HAP-1 (cell line): ENCODE measurements at regions not wholly inside any gene's neighbourhood (a gene's known extent, or its start where the extent isn't known, plus 50 kb on each side); places are given as distances from the start of the nearest gene placed in this dataset.
"Not testable (repeated sequence)": the region's sequence is repeated elsewhere in the genome, so short reads cannot be mapped to it uniquely, and the experiment has no call there.

Source experiments
- DNase-seq, 2 experiments: peaks; one replicate each; pipeline ENCODE4 v3.0.0-alpha.2; 2016 to 2020; ENCODE audit warnings: low spot score in 2 of 2
- H3K27me3 ChIP-seq: fragments of 250-450 bp; sonication (Bioruptor Pico); 2 replicates; pipeline ENCODE4 v1.5.1; 2020; ENCODE audit warnings: low read depth, mild to moderate bottlenecking, moderate library complexity
- H3K36me3 ChIP-seq: fragments of 250-450 bp; sonication (Bioruptor Pico); replicated peaks from 2 replicates; pipeline ENCODE4 v1.5.1; 2020; ENCODE audit warnings: mild to moderate bottlenecking
- H3K4me1 ChIP-seq: fragments of 250-450 bp; sonication (Bioruptor Pico); 2 replicates; pipeline ENCODE4 v1.5.1; 2020; ENCODE audit warnings: mild to moderate bottlenecking
- H3K4me3 ChIP-seq: fragments of 250-450 bp; sonication (Bioruptor Pico); 2 replicates; pipeline ENCODE4 v1.5.1; 2020; ENCODE audit warnings: mild to moderate bottlenecking, moderate library complexity
- H3K9me3 ChIP-seq: fragments of 250-450 bp; sonication (Bioruptor Pico); 2 replicates; pipeline ENCODE4 v1.5.1; 2020; ENCODE audit warnings: mild to moderate bottlenecking, moderate library complexity
- in situ Hi-C: fragments of 300-500 bp; cut with MboI; formaldehyde crosslinking; loops from 3 replicates; pipeline ENCODE4 v1.14.3; 2020; ENCODE audit warnings: low sequenced_read_pairs, inconsistent platforms, mixed read lengths

- in situ Hi-C loops = no loop called here
- Histone ChIP-seq H3K9me3 (no peaks in the 10 kb centered on the region), H3K27me3 (no peaks in the 10 kb centered on the region), H3K4me3 (no peak overlapping the region), H3K4me1 (no peaks in the 10 kb centered on the region), H3K36me3 (no peaks in the 10 kb centered on the region)
- no peak for DNase-seq
Observed at GRCh38 chr7:15143936-15144335, 241.4 kb upstream of the DGKB start.

GRCh38 chr7:15143121-15143520 is 240.6 kb upstream of the DGKB start:
- no peak for DNase-seq
- H3K4me3 ChIP-seq = no peak overlapping the region
- no peaks in the 10 kb centered on the region for H3K9me3 ChIP-seq
- H3K27me3 ChIP-seq = no peaks in the 10 kb centered on the region
- in situ Hi-C loops = no loop called here
- H3K36me3 ChIP-seq = no peaks in the 10 kb centered on the region
- no peaks in the 10 kb centered on the region for H3K4me1 ChIP-seq

- DNase-seq = no peak
- in situ Hi-C loops = no loop called here
Observed at GRCh38 chr7:15140431-15140830, 237.9 kb upstream of the DGKB start.

GRCh38 chr7:15131661-15132060 is 229.1 kb upstream of the DGKB start:
- in situ Hi-C loops = no loop called here
- no peaks in the 10 kb centered on the region for H3K27me3 ChIP-seq

More at GRCh38 chr7:15140431-15140830, 237.9 kb upstream of the DGKB start:
- H3K4me3 ChIP-seq = no peak overlapping the region
- H3K4me1 ChIP-seq = no peaks in the 10 kb centered on the region
- no peaks in the 10 kb centered on the region for H3K9me3 ChIP-seq
- H3K36me3 ChIP-seq = no peaks in the 10 kb centered on the region
- no peaks in the 10 kb centered on the region for H3K27me3 ChIP-seq

GRCh38 chr7:15130666-15131541 is 228.4 kb upstream of the DGKB start:
- Histone ChIP-seq H3K36me3 (no peaks in the 10 kb centered on the region), H3K9me3 (no peaks in the 10 kb centered on the region), H3K27me3 (no peaks in the 10 kb centered on the region), H3K4me3 (no peak overlapping the region), H3K4me1 (no peaks in the 10 kb centered on the region)
- in situ Hi-C loops = no loop called here
- no peak for DNase-seq

More at GRCh38 chr7:15131661-15132060, 229.1 kb upstream of the DGKB start:
- no peaks in the 10 kb centered on the region for H3K4me1 ChIP-seq
- no peak overlapping the region for H3K4me3 ChIP-seq
- no peaks in the 10 kb centered on the region for H3K36me3 ChIP-seq
- H3K9me3 ChIP-seq = no peaks in the 10 kb centered on the region
- DNase-seq = no peak

GRCh38 chr7:15128716-15129115 is 226.2 kb upstream of the DGKB start:
- no peaks in the 10 kb centered on the region for H3K27me3 ChIP-seq
- H3K4me3 ChIP-seq = no peak overlapping the region
- H3K4me1 ChIP-seq = no peaks in the 10 kb centered on the region
- no peaks in the 10 kb centered on the region for H3K9me3 ChIP-seq
- in situ Hi-C loops = no loop called here
- H3K36me3 ChIP-seq = no peaks in the 10 kb centered on the region
- DNase-seq = no peak

GRCh38 chr7:15126653-15127052 is 224.1 kb upstream of the DGKB start:
- H3K36me3 ChIP-seq, in situ Hi-C loops, DNase-seq, H3K9me3 ChIP-seq, H3K4me1 ChIP-seq, H3K4me3 ChIP-seq, H3K27me3 ChIP-seq: not testable (repeated sequence)

- no peak overlapping the region for H3K4me3 ChIP-seq
Observed at GRCh38 chr7:15123901-15124300, 221.3 kb upstream of the DGKB start.

GRCh38 chr7:15113752-15114151 is 211.2 kb upstream of the DGKB start:
- no peak for DNase-seq
- H3K9me3 ChIP-seq = no peaks in the 10 kb centered on the region
- in situ Hi-C loops = no loop called here
- H3K27me3 ChIP-seq = no peaks in the 10 kb centered on the region
- no peak overlapping the region for H3K4me3 ChIP-seq
- no peaks in the 10 kb centered on the region for H3K4me1 ChIP-seq
- H3K36me3 ChIP-seq = no peaks in the 10 kb centered on the region

More at GRCh38 chr7:15123901-15124300, 221.3 kb upstream of the DGKB start:
- no peaks in the 10 kb centered on the region for H3K9me3 ChIP-seq
- in situ Hi-C loops = no loop called here
- DNase-seq = no peak
- no peaks in the 10 kb centered on the region for H3K36me3 ChIP-seq
- H3K4me1 ChIP-seq = no peaks in the 10 kb centered on the region
- no peaks in the 10 kb centered on the region for H3K27me3 ChIP-seq

- H3K27me3 ChIP-seq = no peaks in the 10 kb centered on the region
- no peaks in the 10 kb centered on the region for H3K9me3 ChIP-seq
- no peaks in the 10 kb centered on the region for H3K36me3 ChIP-seq
- no peak overlapping the region for H3K4me3 ChIP-seq
- in situ Hi-C loops = no loop called here
- no peaks in the 10 kb centered on the region for H3K4me1 ChIP-seq
- no peak for DNase-seq
Observed at GRCh38 chr7:15105711-15106110, 203.2 kb upstream of the DGKB start.

GRCh38 chr7:15104411-15105092 is 202.0 kb upstream of the DGKB start:
- in situ Hi-C loops = no loop called here
- Histone ChIP-seq H3K9me3 (no peaks in the 10 kb centered on the region), H3K4me3 (no peak overlapping the region), H3K27me3 (no peaks in the 10 kb centered on the region), H3K36me3 (no peaks in the 10 kb centered on the region), H3K4me1 (no peaks in the 10 kb centered on the region)
- no peak for DNase-seq

GRCh38 chr7:15099074-15099473 is 196.5 kb upstream of the DGKB start:
- Histone ChIP-seq H3K4me3 (no peak overlapping the region), H3K27me3 (no peaks in the 10 kb centered on the region), H3K36me3 (no peaks in the 10 kb centered on the region), H3K4me1 (no peaks in the 10 kb centered on the region), H3K9me3 (no peaks in the 10 kb centered on the region)
- no peak for DNase-seq
- in situ Hi-C loops = no loop called here

GRCh38 chr7:15096853-15097252 is 194.3 kb upstream of the DGKB start:
- in situ Hi-C loops = no loop called here
- no peak for DNase-seq
- Histone ChIP-seq H3K4me1 (no peaks in the 10 kb centered on the region), H3K9me3 (no peaks in the 10 kb centered on the region), H3K36me3 (no peaks in the 10 kb centered on the region), H3K27me3 (no peaks in the 10 kb centered on the region), H3K4me3 (no peak overlapping the region)

- DNase-seq = no peak
- H3K9me3 ChIP-seq = no peaks in the 10 kb centered on the region
- H3K4me1 ChIP-seq = no peaks in the 10 kb centered on the region
- H3K27me3 ChIP-seq = no peaks in the 10 kb centered on the region
- H3K4me3 ChIP-seq = no peak overlapping the region
- in situ Hi-C loops = no loop called here
- no peaks in the 10 kb centered on the region for H3K36me3 ChIP-seq
Observed at GRCh38 chr7:15094989-15095388, 192.4 kb upstream of the DGKB start.
